A673 (cell line): ENCODE measurements at regions not wholly inside any gene's neighbourhood (a gene's known extent, or its start where the extent isn't known, plus 50 kb on each side); places are given as distances from the start of the nearest gene placed in this dataset.

ENCODE experiments used
- BruUV-seq: library from RNA; stranded (reverse); fragments of 400-500 nt; replicated peaks from 2 replicates; lab custom pipeline; 2021; lab: Mats Ljungman, UMichigan
- CTCF ChIA-PET: fragments of 300-600 bp; sonication (Branson Sonifier 250); formaldehyde crosslinking; loops from one replicate; lab custom pipeline; 2022; ENCODE audit warnings: antibody characterized with exemption; lab: Charles Lee
- POLR2A ChIA-PET: fragments of 300-600 bp; sonication (Branson Sonifier 250); formaldehyde crosslinking; loops from one replicate; lab custom pipeline; 2022; ENCODE audit warnings: antibody characterized with exemption; ENCODE audit not compliant: low non-redundant PET; lab: Charles Lee
- DNase-seq: peaks from one replicate; pipeline ENCODE4 v3.0.0-alpha.2; 2015; ENCODE audit warnings: low spot score
- H3K27ac ChIP-seq: fragments of 200-600 bp; sonication (generic); 2 replicates; pipeline ENCODE4 v1.5.1; 2016; ENCODE audit warnings: mixed run types, low read depth, mild to moderate bottlenecking, mixed read lengths, antibody characterized with exemption, low read length; ENCODE audit not compliant: poor library complexity, severe bottlenecking
- H3K27me3 ChIP-seq: fragments of 200-600 bp; sonication (generic); replicated peaks from 2 replicates; pipeline ENCODE4 v1.6.1; 2017; ENCODE audit warnings: mixed run types, low read depth, mild to moderate bottlenecking, mixed read lengths, antibody characterized with exemption, low read length; ENCODE audit not compliant: insufficient read depth, poor library complexity
- H3K36me3 ChIP-seq: fragments of 200-600 bp; sonication (generic); 2 replicates; pipeline ENCODE4 v1.6.1; 2016; ENCODE audit warnings: mixed run types, mild to moderate bottlenecking, mixed read lengths, antibody characterized with exemption, low read length; ENCODE audit not compliant: insufficient read depth, poor library complexity, severe bottlenecking
- H3K4me1 ChIP-seq: fragments of 200-600 bp; sonication (generic); 2 replicates; pipeline ENCODE4 v1.6.1; 2017; ENCODE audit warnings: mixed run types, mild to moderate bottlenecking, mixed read lengths, antibody characterized with exemption, low read length; ENCODE audit not compliant: insufficient read depth, poor library complexity, severe bottlenecking
- H3K4me3 ChIP-seq: fragments of 200-600 bp; sonication (generic); 2 replicates; pipeline ENCODE4 v1.5.1; 2016; ENCODE audit warnings: low read depth, mixed run types, mild to moderate bottlenecking, mixed read lengths, low read length; ENCODE audit not compliant: poor library complexity, severe bottlenecking
- H3K9me3 ChIP-seq: fragments of 200-600 bp; sonication (generic); 2 replicates; pipeline ENCODE4 v1.6.1; 2016; ENCODE audit warnings: mixed run types, low read depth, mild to moderate bottlenecking, mixed read lengths, antibody characterized with exemption, low read length; ENCODE audit not compliant: poor library complexity, severe bottlenecking
- CTCF ChIP-seq: fragments of 300-800, 200-600 bp; sonication (generic); conservative IDR thresholded peaks from 2 replicates; pipeline ENCODE4 v1.5.1; 2017; ENCODE audit warnings: low read depth, mild to moderate bottlenecking, antibody characterized with exemption, low read length, moderate library complexity, mixed read lengths
- EZH2 ChIP-seq: fragments of 200-600 bp; sonication (generic); IDR thresholded peaks from 2 replicates; pipeline ENCODE4 v1.6.1; 2017; ENCODE audit warnings: borderline replicate concordance, low read depth, mild to moderate bottlenecking, mixed read lengths, antibody characterized with exemption, low read length; ENCODE audit not compliant: poor library complexity, severe bottlenecking
- intact Hi-C: fragments of 100-400 bp; cut with micrococcal nuclease; formaldehyde crosslinking; loops from one replicate; pipeline ENCODE4 v1.10.0; 2022; ENCODE audit not compliant: unreplicated experiment

- no TSS peak for BruUV-seq
- H3K9me3 ChIP-seq: no peaks in the 10 kb centered on the region
- H3K4me1 ChIP-seq: no peaks in the 10 kb centered on the region
- DNase-seq: no peak
- no peak overlapping the region for H3K4me3 ChIP-seq
- no peak for TF ChIP-seq CTCF
- TF ChIP-seq EZH2: no peak
- intact Hi-C loops: no loop called here
- no peaks in the 10 kb centered on the region for H3K27me3 ChIP-seq
- ChIA-PET CTCF (interaction anchor here (0.6 kb wide), 1 partner anchor 1051 kb away, joined by 3 read pairs; no protein-coding TSS in a partner anchor), POLR2A (no interaction called here)
- H3K36me3 ChIP-seq: no peaks in the 10 kb centered on the region
- H3K27ac ChIP-seq: no peak overlapping the region
These were observed 215.5 kb upstream of the CHRM3 start for GRCh38 chr1:239170828-239171227.

GRCh38 chr1:239169276-239169675, 217.1 kb upstream of the CHRM3 start:
- no TSS peak for BruUV-seq
- no peaks in the 10 kb centered on the region for H3K4me1 ChIP-seq
- ChIA-PET POLR2A (no interaction called here), CTCF (no interaction called here)
- no peak overlapping the region for H3K27ac ChIP-seq
- no peak for TF ChIP-seq CTCF
- no peak for TF ChIP-seq EZH2
- no peaks in the 10 kb centered on the region for H3K27me3 ChIP-seq
- intact Hi-C loops: no loop called here
- no peak for DNase-seq
- no peaks in the 10 kb centered on the region for H3K36me3 ChIP-seq
- no peaks in the 10 kb centered on the region for H3K9me3 ChIP-seq
- H3K4me3 ChIP-seq: no peak overlapping the region

- CTCF ChIA-PET: no interaction called here
- Histone ChIP-seq H3K4me3 (no peak overlapping the region), H3K27me3 (no peaks in the 10 kb centered on the region), H3K4me1 (no peaks in the 10 kb centered on the region), H3K27ac (no peak overlapping the region), H3K9me3 (no peaks in the 10 kb centered on the region), H3K36me3 (no peaks in the 10 kb centered on the region)
- intact Hi-C loops: no loop called here
- TF ChIP-seq EZH2 (no peak), CTCF (no peak)
- no peak for DNase-seq
- BruUV-seq: no TSS peak
- POLR2A ChIA-PET: no interaction called here
These were observed 221.8 kb upstream of the CHRM3 start for GRCh38 chr1:239164451-239165180.
